OCI-LY3 (cell line): ENCODE measurements at regions not wholly inside any gene's neighbourhood (a gene's known extent, or its start where the extent isn't known, plus 50 kb on each side); places are given as distances from the start of the nearest gene placed in this dataset.

Experiments used
- H2AFZ ChIP-seq: fragments of 200-600, 300-600 bp; shearing (Covaris generic); 2 replicates; pipeline ENCODE4 v1.6.0; 2014; ENCODE audit warnings: antibody characterized with exemption, low read depth, low read length
- H3K27ac ChIP-seq: fragments of 200-600, 300-600 bp; sonication (generic); 2 replicates; pipeline ENCODE4 v1.5.1; 2014; ENCODE audit warnings: mild to moderate bottlenecking, low read length, moderate library complexity, mixed read lengths
- H3K27me3 ChIP-seq: fragments of 200-600, 300-600 bp; sonication (generic); 2 replicates; pipeline ENCODE4 v1.6.1; 2014; ENCODE audit warnings: low read depth, low read length, mixed read lengths
- H3K36me3 ChIP-seq: fragments of 200-600, 300-600 bp; sonication (generic); replicated peaks from 2 replicates; pipeline ENCODE3; 2014; ENCODE audit warnings: low read depth, low read length, mixed read lengths
- H3K4me1 ChIP-seq: fragments of 300-600, 200-600 bp; sonication (generic); 2 replicates; pipeline ENCODE4 v1.6.1; 2014; ENCODE audit warnings: low read length, mixed read lengths
- H3K4me2 ChIP-seq: fragments of 200-600, 300-600 bp; sonication (generic); 2 replicates; pipeline ENCODE4 v1.6.1; 2014; ENCODE audit warnings: low read length, mixed read lengths
- H3K4me3 ChIP-seq: fragments of 300-600, 200-600 bp; sonication (generic); 2 replicates; pipeline ENCODE4 v1.5.1; 2014; ENCODE audit warnings: antibody characterized with exemption, mild to moderate bottlenecking, low read length, moderate library complexity
- H3K79me2 ChIP-seq: fragments of 300-600, 200-600 bp; shearing (Covaris generic); 2 replicates; pipeline ENCODE4 v1.6.1; 2014; ENCODE audit warnings: mild to moderate bottlenecking, low read length, mixed read lengths
- H3K9ac ChIP-seq: fragments of 300-600, 200-600 bp; shearing (Covaris generic); 2 replicates; pipeline ENCODE4 v1.6.0; 2014; ENCODE audit warnings: mild to moderate bottlenecking, low read length, moderate library complexity
- H3K9me3 ChIP-seq: fragments of 200-600, 300-600 bp; shearing (Covaris generic); 2 replicates; pipeline ENCODE4 v1.6.1; 2014; ENCODE audit warnings: low read length, mixed read lengths; ENCODE audit not compliant: insufficient read depth
- H4K20me1 ChIP-seq: fragments of 200-600, 300-600 bp; sonication (generic); 2 replicates; pipeline ENCODE4 v1.6.1; 2016; ENCODE audit warnings: low read length, mixed read lengths; ENCODE audit not compliant: insufficient read depth
- EZH2phosphoT487 ChIP-seq: fragments of 200-600 bp; shearing (Covaris generic); IDR thresholded peaks from 2 replicates; pipeline ENCODE4 v1.6.1; 2018; ENCODE audit warnings: antibody characterized with exemption, mixed run types, low read depth
- TF ChIP-seq, protein P1 (sequence below): fragments of 200-600, 300-600 bp; sonication (generic); IDR thresholded peaks from 2 replicates; pipeline ENCODE4 v1.5.1; 2014; ENCODE audit warnings: antibody characterized with exemption, low read length, low read depth

DNA sequence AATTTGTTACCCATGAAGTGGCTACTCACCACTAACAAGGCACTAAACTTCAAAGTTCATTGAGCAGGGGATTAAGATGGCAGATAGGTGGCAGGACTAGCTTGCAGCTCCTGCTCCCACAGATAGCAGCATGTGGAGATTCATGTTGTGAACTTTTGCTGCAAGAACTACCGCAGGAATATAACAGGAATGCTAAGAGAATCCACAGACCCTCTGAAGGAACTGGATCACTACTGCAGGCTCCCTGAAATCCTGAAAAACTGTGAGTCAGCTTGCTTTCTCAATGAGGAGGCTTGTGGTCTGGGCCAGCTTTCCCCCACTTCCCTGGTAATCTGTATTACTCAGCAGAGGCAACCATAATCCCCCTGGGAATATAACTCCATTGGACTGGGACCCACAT is 118.5 kb upstream of the VCX2 start:
- no peak overlapping the region for H3K4me3 ChIP-seq
- no peak overlapping the region for H2AFZ ChIP-seq
- no peaks in the 10 kb centered on the region for H3K4me1 ChIP-seq
- no peaks in the 10 kb centered on the region for H3K9me3 ChIP-seq
- no peak for TF ChIP-seq EZH2phosphoT487
- TF ChIP-seq, protein P1, sequence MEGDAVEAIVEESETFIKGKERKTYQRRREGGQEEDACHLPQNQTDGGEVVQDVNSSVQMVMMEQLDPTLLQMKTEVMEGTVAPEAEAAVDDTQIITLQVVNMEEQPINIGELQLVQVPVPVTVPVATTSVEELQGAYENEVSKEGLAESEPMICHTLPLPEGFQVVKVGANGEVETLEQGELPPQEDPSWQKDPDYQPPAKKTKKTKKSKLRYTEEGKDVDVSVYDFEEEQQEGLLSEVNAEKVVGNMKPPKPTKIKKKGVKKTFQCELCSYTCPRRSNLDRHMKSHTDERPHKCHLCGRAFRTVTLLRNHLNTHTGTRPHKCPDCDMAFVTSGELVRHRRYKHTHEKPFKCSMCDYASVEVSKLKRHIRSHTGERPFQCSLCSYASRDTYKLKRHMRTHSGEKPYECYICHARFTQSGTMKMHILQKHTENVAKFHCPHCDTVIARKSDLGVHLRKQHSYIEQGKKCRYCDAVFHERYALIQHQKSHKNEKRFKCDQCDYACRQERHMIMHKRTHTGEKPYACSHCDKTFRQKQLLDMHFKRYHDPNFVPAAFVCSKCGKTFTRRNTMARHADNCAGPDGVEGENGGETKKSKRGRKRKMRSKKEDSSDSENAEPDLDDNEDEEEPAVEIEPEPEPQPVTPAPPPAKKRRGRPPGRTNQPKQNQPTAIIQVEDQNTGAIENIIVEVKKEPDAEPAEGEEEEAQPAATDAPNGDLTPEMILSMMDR = no peak
- H3K4me2 ChIP-seq = no peak overlapping the region
- no peaks in the 10 kb centered on the region for H3K36me3 ChIP-seq
- no peak overlapping the region for H3K9ac ChIP-seq
- no peak overlapping the region for H3K27ac ChIP-seq
- no peaks in the 10 kb centered on the region for H3K79me2 ChIP-seq
- no peaks in the 10 kb centered on the region for H3K27me3 ChIP-seq
- H4K20me1 ChIP-seq = no peaks in the 10 kb centered on the region

DNA sequence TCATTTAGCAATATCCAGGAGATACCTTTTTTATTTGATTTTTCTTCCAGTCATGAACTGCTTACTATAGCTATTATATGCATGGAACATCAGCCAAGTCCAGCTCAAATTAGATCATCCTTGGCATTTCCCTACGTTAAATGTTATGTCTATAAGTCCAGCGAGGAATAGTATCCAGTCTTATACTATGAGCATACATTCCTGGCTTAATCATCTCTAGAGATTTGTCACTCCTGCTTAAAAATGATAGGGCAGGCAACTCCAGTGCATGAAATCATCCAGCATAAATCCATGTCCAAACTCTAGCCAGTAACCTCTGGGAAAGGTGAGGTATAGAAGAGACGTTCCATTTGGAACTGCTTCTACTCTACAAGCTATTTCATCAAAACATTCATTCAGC is 126.7 kb upstream of the VCX2 start:
- Histone ChIP-seq H4K20me1 (no peaks in the 10 kb centered on the region), H3K4me2 (no peak overlapping the region), H3K36me3 (no peaks in the 10 kb centered on the region), H2AFZ (no peak overlapping the region), H3K79me2 (no peaks in the 10 kb centered on the region), H3K27ac (no peak overlapping the region), H3K9me3 (no peaks in the 10 kb centered on the region), H3K9ac (no peak overlapping the region), H3K27me3 (no peaks in the 10 kb centered on the region), H3K4me1 (no peaks in the 10 kb centered on the region), H3K4me3 (no peak overlapping the region)
- TF ChIP-seq EZH2phosphoT487 = no peak
- TF ChIP-seq, protein P1 = no peak

DNA sequence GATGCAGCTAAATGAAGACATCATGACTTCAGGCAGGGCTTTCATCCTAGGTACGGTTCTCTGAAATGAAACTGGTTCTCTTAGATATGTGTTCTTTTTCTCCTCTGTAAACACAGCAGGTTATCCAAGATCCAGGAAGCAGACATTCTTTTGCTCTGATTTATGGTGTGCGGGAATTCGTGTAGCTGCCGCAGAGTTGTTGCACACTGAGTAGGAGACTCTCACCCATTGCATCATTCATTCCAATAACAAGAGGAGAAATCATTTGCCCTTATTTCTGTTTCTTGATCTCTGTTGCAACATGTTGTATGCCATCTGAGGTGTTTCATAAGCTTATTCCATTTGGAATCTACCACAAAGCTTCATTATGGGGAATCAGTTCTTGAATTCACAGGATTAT is 133.6 kb upstream of the VCX2 start:
- H3K79me2 ChIP-seq = no peaks in the 10 kb centered on the region
- H3K4me1 ChIP-seq = no peaks in the 10 kb centered on the region
- no peak overlapping the region for H3K27ac ChIP-seq
- H3K27me3 ChIP-seq = no peaks in the 10 kb centered on the region
- H2AFZ ChIP-seq = no peak overlapping the region
- H4K20me1 ChIP-seq = no peaks in the 10 kb centered on the region
- no peaks in the 10 kb centered on the region for H3K36me3 ChIP-seq
- no peak overlapping the region for H3K9ac ChIP-seq
- no peak overlapping the region for H3K4me2 ChIP-seq
- TF ChIP-seq EZH2phosphoT487 = no peak
- TF ChIP-seq, protein P1 = no peak
- no peaks in the 10 kb centered on the region for H3K9me3 ChIP-seq
- no peak overlapping the region for H3K4me3 ChIP-seq

DNA sequence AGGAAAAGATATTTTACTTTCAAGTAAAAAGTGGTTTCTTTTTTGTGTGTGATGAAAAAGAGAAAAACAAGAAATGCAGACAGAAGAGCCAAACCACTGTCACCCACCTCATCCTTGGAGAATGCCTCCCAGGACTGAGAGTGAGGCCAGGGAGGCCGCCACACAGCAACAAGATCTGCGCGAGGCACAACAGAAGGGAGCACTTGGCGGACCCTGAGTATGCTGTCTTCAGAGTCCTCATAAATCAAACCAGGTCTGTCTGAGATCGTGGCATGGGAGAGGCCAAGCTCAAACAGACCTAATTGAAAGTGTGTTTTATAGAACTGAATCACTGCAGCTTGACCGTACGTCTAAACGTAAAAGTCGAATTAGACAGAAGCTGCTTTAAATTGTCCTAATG is 134.3 kb upstream of the VCX2 start:
- no peaks in the 10 kb centered on the region for H3K9me3 ChIP-seq
- no peaks in the 10 kb centered on the region for H3K79me2 ChIP-seq
- TF ChIP-seq, protein P1 = no peak
- no peak for TF ChIP-seq EZH2phosphoT487

More for the DNA sequence above, 134.3 kb upstream of the VCX2 start:
- no peaks in the 10 kb centered on the region for H4K20me1 ChIP-seq
- no peaks in the 10 kb centered on the region for H3K4me1 ChIP-seq
- no peak overlapping the region for H3K4me3 ChIP-seq
- no peaks in the 10 kb centered on the region for H3K36me3 ChIP-seq
- no peaks in the 10 kb centered on the region for H3K27me3 ChIP-seq
- no peak overlapping the region for H3K4me2 ChIP-seq
- no peak overlapping the region for H3K27ac ChIP-seq
- H2AFZ ChIP-seq = no peak overlapping the region
- no peak overlapping the region for H3K9ac ChIP-seq
